HuH-7.5 (cell line): ENCODE measurements at regions not wholly inside any gene's neighbourhood (a gene's known extent, or its start where the extent isn't known, plus 50 kb on each side); places are given as distances from the start of the nearest gene placed in this dataset.

Experiments
- DNase-seq: peaks from one replicate; pipeline ENCODE4 v3.0.0; 2011; ENCODE audit warnings: low spot score

GRCh38 chr6:105578179-105578707 is 175.4 kb upstream of the PREP start:
- no peak for DNase-seq

- no peak for DNase-seq
Observed at GRCh38 chr6:105573556-105573955, 170.7 kb upstream of the PREP start.

GRCh38 chr6:105573138-105573537 is 170.3 kb upstream of the PREP start:
- no peak for DNase-seq

GRCh38 chr6:105570416-105570815 is 167.5 kb upstream of the PREP start:
- DNase-seq = no peak

- DNase-seq = peak; percentile 16
Observed at GRCh38 chr6:105569706-105570105, 166.8 kb upstream of the PREP start.

- DNase-seq = no peak
Observed at GRCh38 chr6:105568751-105569150, 165.9 kb upstream of the PREP start.

GRCh38 chr6:105568142-105568541 is 165.3 kb upstream of the PREP start:
- DNase-seq = no peak

- no peak for DNase-seq
Observed at GRCh38 chr6:105567140-105567539, 164.3 kb upstream of the PREP start.

- no peak for DNase-seq
Observed at GRCh38 chr6:105566503-105566902, 163.6 kb upstream of the PREP start.

- DNase-seq = no peak
Observed at GRCh38 chr6:105564121-105564902, 161.4 kb upstream of the PREP start.

- no peak for DNase-seq
Observed at GRCh38 chr6:105562027-105562426, 159.1 kb upstream of the PREP start.

GRCh38 chr6:105561486-105561885 is 158.6 kb upstream of the PREP start:
- DNase-seq = no peak

- DNase-seq = no peak
Observed at GRCh38 chr6:105560611-105561066, 157.8 kb upstream of the PREP start.

- DNase-seq = no peak
Observed at GRCh38 chr6:105557291-105557690, 154.4 kb upstream of the PREP start.

GRCh38 chr6:105553171-105553570 is 150.3 kb upstream of the PREP start:
- no peak for DNase-seq

- no peak for DNase-seq
Observed at GRCh38 chr6:105550955-105551620, 148.2 kb upstream of the PREP start.

GRCh38 chr6:105546754-105547153 is 143.9 kb upstream of the PREP start:
- no peak for DNase-seq

- no peak for DNase-seq
Observed at GRCh38 chr6:105545947-105546731, 143.3 kb upstream of the PREP start.

GRCh38 chr6:105545228-105545920 is 142.5 kb upstream of the PREP start:
- no peak for DNase-seq

- no peak for DNase-seq
Observed at GRCh38 chr6:105539911-105540310, 137.0 kb upstream of the PREP start.

GRCh38 chr6:105537981-105538578 is 135.2 kb upstream of the PREP start:
- DNase-seq = no peak
